T-cell (primary cell): ENCODE measurements at regions not wholly inside any gene's neighbourhood (a gene's known extent, or its start where the extent isn't known, plus 50 kb on each side); places are given as distances from the start of the nearest gene placed in this dataset.
A peak's percentile ranks its signal among the peaks of the same experiment; 100 is the strongest.
"Not testable (repeated sequence)": the region's sequence is repeated elsewhere in the genome, so short reads cannot be mapped to it uniquely, and the experiment has no call there.

Experiments
- ATAC-seq, 4 experiments: fragments of 200-7000 bp in 3 of 4; fragments of 150-1000 bp in 1 of 4; cut with Tn5 transposase; replicated peaks in 1 of 4; 1 replicate in 3 of 4; 2 replicates in 1 of 4; pipeline ENCODE4 v1.10.0; 2021; ENCODE audit warnings: moderate library complexity in 3 of 4, mild to moderate bottlenecking in 2 of 4, moderate number of reproducible peaks in 1 of 4
- CTCF ChIA-PET, 2 donors: fragments of 300-600 bp; sonication (Branson Sonifier 250); formaldehyde crosslinking; loops; one replicate each; lab custom pipeline; 2022; ENCODE audit warnings: antibody characterized with exemption in 2 of 2; lab: Charles Lee
- POLR2A ChIA-PET, 2 donors: fragments of 300-600 bp; sonication (Branson Sonifier 250); formaldehyde crosslinking; loops; one replicate each; lab custom pipeline; 2022; ENCODE audit warnings: antibody characterized with exemption in 2 of 2; lab: Charles Lee
- DNase-seq, 35 experiments: peaks; one replicate each; pipeline versions ENCODE4 v3.0.0 to v3.0.0-alpha.2; 2013 to 2023
- H3K27ac ChIP-seq: one replicate; pipeline ENCODE4 v1.5.1; 2013; ENCODE audit warnings: low read length
- H3K27me3 ChIP-seq, 2 experiments: replicated peaks in 1 of 2; 1 replicate in 1 of 2; 2 replicates in 1 of 2; pipeline versions ENCODE4 v1.6.1 to v1.7.0; 2013; ENCODE audit warnings: low read length in 1 of 2, mixed read lengths in 1 of 2; ENCODE audit not compliant: control insufficient read depth in 2 of 2, insufficient read depth in 2 of 2; ENCODE audit errors: extremely low read depth in 1 of 2
- H3K36me3 ChIP-seq, 2 donors: 1 replicate in 1 of 2; 2 replicates in 1 of 2; pipeline versions ENCODE4 v1.6.1 to v1.7.0; 2013; ENCODE audit warnings: low read length in 1 of 2; ENCODE audit not compliant: control insufficient read depth in 2 of 2, insufficient read depth in 1 of 2; ENCODE audit errors: extremely low read depth in 1 of 2
- H3K4me1 ChIP-seq, 2 experiments: 1 replicate in 1 of 2; 2 replicates in 1 of 2; pipeline versions ENCODE4 v1.6.1 to v1.7.0; 2013; ENCODE audit warnings: low read length in 2 of 2, mixed read lengths in 1 of 2; ENCODE audit not compliant: insufficient read depth in 2 of 2, control insufficient read depth in 1 of 2; ENCODE audit errors: extremely low read depth in 1 of 2
- H3K4me3 ChIP-seq, 2 donors: 1 replicate in 1 of 2; 2 replicates in 1 of 2; pipeline versions ENCODE4 v1.5.1 to v1.7.0; 2013; ENCODE audit warnings: mild to moderate bottlenecking in 2 of 2, low read length in 1 of 2, moderate library complexity in 1 of 2; ENCODE audit not compliant: control insufficient read depth in 1 of 2; ENCODE audit errors: extremely low read depth in 1 of 2
- H3K9me3 ChIP-seq: 2 replicates; pipeline ENCODE4 v1.7.0; 2013
- H3K27ac Mint-ChIP-seq, 2 donors: one replicate each; pipeline ENCODE4 v1.8.0; 2020 to 2021; ENCODE audit warnings: mild to moderate bottlenecking in 2 of 2, mixed read lengths in 2 of 2
- H3K27me3 Mint-ChIP-seq, 2 donors: one replicate each; pipeline ENCODE4 v1.8.0; 2021 to 2022; ENCODE audit warnings: mixed read lengths in 2 of 2
- H3K36me3 Mint-ChIP-seq: one replicate; pipeline ENCODE4 v1.8.0; 2021; ENCODE audit warnings: mixed read lengths
- H3K4me1 Mint-ChIP-seq, 3 donors: one replicate each; pipeline ENCODE4 v1.8.0; 2020 to 2022; ENCODE audit warnings: mixed read lengths in 3 of 3, mild to moderate bottlenecking in 1 of 3
- H3K4me3 Mint-ChIP-seq, 3 donors: one replicate each; pipeline ENCODE4 v1.8.0; 2020 to 2022; ENCODE audit warnings: mild to moderate bottlenecking in 3 of 3, mixed read lengths in 3 of 3, moderate library complexity in 3 of 3
- H3K9me3 Mint-ChIP-seq, 3 donors: one replicate each; pipeline ENCODE4 v1.8.0; 2020 to 2022; ENCODE audit warnings: mixed read lengths in 3 of 3
- whole genome bisulfite sequencing: methylation state at CpG from one replicate; pipeline ENCODE4 v1.1.5; 2013; ENCODE audit warnings: missing lambda C conversion rate; ENCODE audit not compliant: insufficient coverage; 5-methylcytosine and 5-hydroxymethylcytosine counted together

DNA sequence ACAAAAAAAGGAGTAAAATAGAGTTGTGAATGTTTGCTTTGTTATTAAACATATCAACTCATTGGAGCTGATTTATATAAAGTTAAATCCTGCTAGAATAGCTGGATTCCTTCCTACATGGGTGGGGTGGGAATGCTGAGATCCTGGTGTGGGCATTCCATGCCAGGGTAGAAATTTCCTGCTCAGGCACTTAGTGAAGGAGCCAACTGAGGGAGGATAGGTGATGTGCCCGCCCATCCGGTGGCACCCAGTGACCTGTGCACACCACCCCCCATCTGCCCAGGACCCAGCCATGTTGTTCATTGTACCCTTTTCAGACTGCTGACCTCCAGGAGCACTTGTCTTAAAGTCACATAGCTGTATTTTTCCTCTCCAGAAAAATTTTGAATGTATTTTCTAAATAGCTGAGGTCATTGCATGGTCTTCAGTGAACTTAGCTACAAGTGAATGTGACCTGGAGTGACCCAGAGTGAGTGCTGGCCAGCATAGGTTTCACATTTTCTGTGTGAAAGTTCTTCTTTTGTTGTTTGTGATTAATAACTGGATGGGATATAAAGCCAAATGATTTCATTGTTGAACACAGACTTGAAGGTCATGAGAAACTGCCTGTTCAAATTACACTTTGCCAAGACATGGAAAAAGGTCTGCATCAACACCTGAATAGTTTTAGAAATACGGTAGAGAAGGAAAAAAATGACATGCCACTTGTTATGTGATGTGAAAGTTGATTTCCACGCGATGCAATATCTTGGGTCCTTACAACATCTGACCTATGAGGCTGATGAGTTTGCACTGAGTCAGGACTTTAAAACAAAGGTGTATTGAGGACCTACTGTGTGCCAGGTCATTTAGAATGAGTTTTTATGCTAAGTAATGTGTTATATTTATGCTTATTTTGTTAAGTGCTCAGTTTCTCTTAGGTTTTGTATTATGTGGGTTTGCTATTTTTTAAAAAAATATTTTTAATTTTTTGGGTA lies 77.2 kb downstream of the UTRN start:
- ChIA-PET POLR2A (interaction anchor here (0.6 to 0.7 kb wide), 3 partner anchors 32 to 59 kb away, joined by 3 to 4 read pairs (median 3); no protein-coding TSS in a partner anchor), CTCF (interaction anchor here in 1 of 2 donors (0.6 kb wide), 1 partner anchor 937 kb away, joined by 3 read pairs; no protein-coding TSS in a partner anchor)
- DNase-seq, result no peak
- H3K4me1 ChIP-seq, result peaks cover 6 to 32% of the 10 kb centered on the region in 2 experiments
- no peaks in the 10 kb centered on the region for H3K9me3 Mint-ChIP-seq
- H3K27me3 ChIP-seq, result no peaks in the 10 kb centered on the region
- WGBS, result 90% methylated on average over 3 of the region's 5 CpGs
- peaks cover 36% of the 10 kb centered on the region for H3K36me3 Mint-ChIP-seq
- H3K27ac Mint-ChIP-seq, result peak overlapping the region in 1 of 2 donors; percentile 62
- peaks cover 81 to 89% (median 83%) of the 10 kb centered on the region in 3 donors for H3K4me1 Mint-ChIP-seq
- H3K27ac ChIP-seq, result no peak overlapping the region
- no peak for ATAC-seq
- H3K9me3 ChIP-seq, result no peaks in the 10 kb centered on the region
- no peaks in the 10 kb centered on the region for H3K27me3 Mint-ChIP-seq
- no peak overlapping the region for H3K4me3 Mint-ChIP-seq
- no peak overlapping the region for H3K4me3 ChIP-seq
- peaks cover 0 to 10% of the 10 kb centered on the region in 2 donors for H3K36me3 ChIP-seq

DNA sequence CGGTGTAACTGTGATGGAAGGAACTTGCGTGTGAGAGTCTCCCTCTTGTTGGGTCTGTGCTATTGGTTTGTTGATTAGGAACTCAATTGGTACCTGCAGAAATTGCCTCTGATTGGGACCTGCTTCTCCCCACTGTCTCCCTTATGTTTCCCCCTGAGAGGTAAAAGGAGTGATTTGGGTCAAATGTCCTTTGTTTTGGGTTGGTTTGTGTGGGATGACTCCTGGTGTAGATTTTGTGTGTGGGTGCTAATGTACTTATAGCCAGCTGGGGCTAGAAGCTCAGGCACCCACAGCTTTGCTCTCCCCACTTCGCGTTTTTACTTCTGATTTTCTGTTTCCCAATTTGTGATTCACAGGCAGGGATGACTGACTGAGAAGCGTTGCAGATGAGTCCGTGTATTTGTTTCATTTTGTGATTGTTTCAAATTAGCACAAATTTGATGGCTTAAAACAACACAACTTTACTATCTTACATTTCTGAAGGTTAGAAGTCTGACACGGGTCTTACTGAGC lies 79.1 kb downstream of the UTRN start:
- ChIA-PET POLR2A (no interaction called here), CTCF (no interaction called here)
- 60% methylated on average over 1 of the region's 7 CpGs for WGBS
- Mint-ChIP-seq H3K27ac (peak overlapping the region; percentile 50 to 59), H3K27me3 (no peaks in the 10 kb centered on the region), H3K4me3 (peak overlapping the region in 1 of 3 donors; percentile 31), H3K4me1 (peaks cover 73 to 77% (median 74%) of the 10 kb centered on the region in 3 donors), H3K9me3 (no peaks in the 10 kb centered on the region), H3K36me3 (peaks cover 38% of the 10 kb centered on the region)
- no peak overlapping the region for H3K4me3 ChIP-seq
- peaks cover 0 to 15% of the 10 kb centered on the region in 2 donors for H3K36me3 ChIP-seq
- no peaks in the 10 kb centered on the region for H3K9me3 ChIP-seq
- no peak overlapping the region for H3K27ac ChIP-seq
- no peak for ATAC-seq
- peaks cover 6 to 37% of the 10 kb centered on the region in 2 experiments for H3K4me1 ChIP-seq
- DNase-seq, result no peak
- no peaks in the 10 kb centered on the region for H3K27me3 ChIP-seq

DNA sequence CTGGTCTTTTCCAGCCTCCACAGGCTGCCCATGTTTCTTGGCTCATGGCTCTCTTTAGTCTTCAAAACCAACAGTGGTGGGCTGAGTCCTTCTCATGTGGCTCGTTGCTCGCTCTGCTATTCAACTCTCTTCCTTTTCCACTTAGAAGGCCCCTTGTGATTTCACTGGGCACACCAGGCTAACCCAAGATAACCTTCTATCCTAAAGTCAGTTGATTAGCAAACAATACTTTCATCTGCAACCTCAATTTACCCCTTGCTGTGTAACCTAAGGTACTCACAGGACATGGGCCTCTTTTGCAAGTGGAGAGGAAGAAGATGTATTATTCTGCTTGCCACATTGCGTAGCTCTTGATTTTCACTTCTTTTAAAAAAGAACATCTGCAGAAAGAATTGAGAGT lies 79.6 kb downstream of the UTRN start:
- no peak overlapping the region for H3K27ac ChIP-seq
- H3K4me1 Mint-ChIP-seq, result peaks cover 70 to 76% (median 72%) of the 10 kb centered on the region in 3 donors

DNA sequence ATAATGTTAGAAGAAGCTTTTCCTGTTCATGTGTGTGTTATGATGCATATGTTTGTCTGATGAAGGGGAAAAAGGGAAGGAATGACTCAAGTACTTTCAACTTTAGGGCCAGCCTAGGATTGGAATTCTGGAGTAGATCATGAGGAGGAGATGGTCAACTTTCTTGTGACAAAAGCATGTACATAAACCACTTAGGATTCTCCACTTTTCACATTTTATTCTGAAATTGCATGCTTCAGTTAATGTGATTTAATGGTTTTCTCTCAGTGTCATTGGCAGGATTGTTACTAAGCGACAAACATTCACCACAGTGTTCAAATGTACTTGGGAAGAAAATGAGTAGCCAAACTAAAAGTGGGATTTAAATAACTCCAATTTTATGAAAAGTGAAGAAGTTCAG lies 80.1 kb downstream of the UTRN start:
- ChIA-PET CTCF (no interaction called here), POLR2A (no interaction called here)
- Histone ChIP-seq H3K36me3 (peaks cover 0 to 9% of the 10 kb centered on the region in 2 donors), H3K27ac (no peak overlapping the region), H3K4me1 (peaks cover 6 to 35% of the 10 kb centered on the region in 2 experiments), H3K4me3 (no peak overlapping the region), H3K27me3 (no peaks in the 10 kb centered on the region), H3K9me3 (no peaks in the 10 kb centered on the region)
- peaks cover 70 to 77% (median 73%) of the 10 kb centered on the region in 3 donors for H3K4me1 Mint-ChIP-seq
- peaks cover 0 to 4% (median 0%) of the 10 kb centered on the region in 3 donors for H3K9me3 Mint-ChIP-seq
- DNase-seq (no peak), ATAC-seq (no peak)
- H3K27ac Mint-ChIP-seq, result no peak overlapping the region
- peaks cover 47% of the 10 kb centered on the region for H3K36me3 Mint-ChIP-seq
- WGBS, result no CpG with 5 or more reads among the region's 1 CpG
- peak overlapping the region in 1 of 3 donors; percentile 3 for H3K4me3 Mint-ChIP-seq
- H3K27me3 Mint-ChIP-seq, result no peaks in the 10 kb centered on the region

More for the DNA sequence above, 79.6 kb downstream of the UTRN start:
- DNase-seq (no peak), ATAC-seq (no peak)
- Histone ChIP-seq H3K27me3 (no peaks in the 10 kb centered on the region), H3K9me3 (no peaks in the 10 kb centered on the region), H3K36me3 (peaks cover 0 to 12% of the 10 kb centered on the region in 2 donors), H3K4me1 (peaks cover 6 to 37% of the 10 kb centered on the region in 2 experiments), H3K4me3 (no peak overlapping the region)
- H3K27me3 Mint-ChIP-seq, result no peaks in the 10 kb centered on the region
- POLR2A ChIA-PET, result no interaction called here
- peaks cover 0 to 3% (median 0%) of the 10 kb centered on the region in 3 donors for H3K9me3 Mint-ChIP-seq
- peak overlapping the region in 1 of 3 donors; percentile 31 for H3K4me3 Mint-ChIP-seq
- peaks cover 42% of the 10 kb centered on the region for H3K36me3 Mint-ChIP-seq
- peak overlapping the region; percentile 50 to 59 for H3K27ac Mint-ChIP-seq
- CTCF ChIA-PET, result no interaction called here
- WGBS, result 42% methylated on average over 2 of the region's 3 CpGs

DNA sequence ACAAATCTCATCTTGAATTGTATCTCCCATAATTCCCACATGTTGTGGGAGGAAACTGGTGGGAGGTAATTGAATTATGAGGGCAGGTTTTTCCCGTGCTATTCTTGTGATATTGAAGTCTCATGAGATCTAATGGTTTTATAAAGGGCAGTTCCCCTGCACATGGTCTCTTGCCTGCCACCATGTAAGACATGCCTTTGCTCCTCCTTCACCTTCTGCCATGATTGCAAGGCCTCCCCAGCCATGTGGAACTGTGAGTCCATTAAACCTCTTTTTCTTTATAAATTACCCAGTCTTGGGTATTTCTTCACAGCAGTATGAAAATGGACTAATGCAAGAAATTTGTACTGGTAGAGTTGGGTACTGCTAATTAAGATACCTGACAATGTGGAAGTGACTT lies 84.6 kb downstream of the UTRN start:
- H3K9me3 Mint-ChIP-seq, CTCF ChIA-PET, DNase-seq, H3K27me3 Mint-ChIP-seq, H3K27me3 ChIP-seq, H3K9me3 ChIP-seq, H3K4me3 ChIP-seq, H3K27ac ChIP-seq, H3K4me3 Mint-ChIP-seq, ATAC-seq, H3K27ac Mint-ChIP-seq, POLR2A ChIA-PET: not testable (repeated sequence)
- Histone ChIP-seq H3K4me1 (peaks cover 2 to 17% of the 10 kb centered on the region in 2 experiments), H3K36me3 (peaks cover 0 to 11% of the 10 kb centered on the region in 2 donors)
- Mint-ChIP-seq H3K4me1 (peaks cover 57 to 71% (median 64%) of the 10 kb centered on the region in 3 donors), H3K36me3 (peaks cover 47% of the 10 kb centered on the region)
- WGBS, result no CpG with 5 or more reads among the region's 1 CpG

DNA sequence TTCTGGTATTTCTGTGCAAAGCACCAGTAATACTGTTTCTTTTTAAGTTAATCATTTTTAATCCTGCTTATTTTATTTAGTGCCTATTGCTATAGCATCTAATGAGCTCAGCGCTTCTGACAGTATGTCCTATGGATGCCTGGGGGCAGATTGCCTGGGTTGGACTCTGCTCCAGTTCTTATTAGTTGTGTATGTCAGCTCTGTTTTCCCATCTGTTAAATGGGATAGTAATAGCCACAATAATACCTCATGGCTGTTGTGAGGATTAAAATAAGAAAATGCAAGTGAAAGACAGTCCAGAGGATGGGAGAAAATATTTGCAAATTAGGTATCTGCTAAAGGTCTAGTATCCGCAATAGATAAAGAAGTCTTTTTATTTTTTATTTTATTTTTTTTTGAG lies 87.0 kb downstream of the UTRN start:
- Histone ChIP-seq H3K9me3 (no peaks in the 10 kb centered on the region), H3K4me1 (peaks cover 2 to 22% of the 10 kb centered on the region in 2 experiments), H3K4me3 (no peak overlapping the region), H3K27ac (no peak overlapping the region), H3K36me3 (peaks cover 0 to 11% of the 10 kb centered on the region in 2 donors), H3K27me3 (no peaks in the 10 kb centered on the region)
- ATAC-seq (no peak), DNase-seq (no peak)
- H3K36me3 Mint-ChIP-seq, result peaks cover 38% of the 10 kb centered on the region
- peaks cover 0 to 4% (median 0%) of the 10 kb centered on the region in 3 donors for H3K9me3 Mint-ChIP-seq
- no CpG with 5 or more reads among the region's 2 CpGs for WGBS
- CTCF ChIA-PET, result no interaction called here
- no peaks in the 10 kb centered on the region for H3K27me3 Mint-ChIP-seq
- peak overlapping the region in 1 of 2 donors; percentile 44 for H3K27ac Mint-ChIP-seq
- peaks cover 49 to 65% (median 53%) of the 10 kb centered on the region in 3 donors for H3K4me1 Mint-ChIP-seq
- POLR2A ChIA-PET, result no interaction called here
- no peak overlapping the region for H3K4me3 Mint-ChIP-seq
